Uterus (tissue), 3 donors: ENCODE measurements at regions not wholly inside any gene's neighbourhood (a gene's known extent, or its start where the extent isn't known, plus 50 kb on each side); places are given as distances from the start of the nearest gene placed in this dataset.

Experiments used
- DNase-seq, 2 donors: peaks; one replicate each; pipeline ENCODE4 v3.0.0-alpha.2; 2019 to 2020
- H3K27ac ChIP-seq, 2 donors: fragments of 200-600 bp; sonication (generic); 1 replicate in 1 of 2; 2 replicates in 1 of 2; pipeline ENCODE4 v1.5.1; 2016 to 2018
- H3K27me3 ChIP-seq, 2 donors: fragments of 200-600 bp; sonication (generic); one replicate each; pipeline ENCODE4 v1.5.1; 2018 to 2019; ENCODE audit warnings: control low read depth in 1 of 2
- H3K36me3 ChIP-seq, 2 donors: fragments of 200-600 bp; sonication (generic); one replicate each; pipeline ENCODE4 v1.5.1; 2019; ENCODE audit warnings: control low read depth in 1 of 2
- H3K4me1 ChIP-seq, 2 donors: fragments of 200-600 bp; sonication (generic); one replicate each; pipeline ENCODE4 v1.5.1; 2018 to 2019; ENCODE audit warnings: control low read depth in 1 of 2
- H3K4me3 ChIP-seq, 2 donors: fragments of 200-600 bp; sonication (generic); 1 replicate in 1 of 2; 2 replicates in 1 of 2; pipeline ENCODE4 v1.5.1; 2018 to 2019; ENCODE audit warnings: mild to moderate bottlenecking in 1 of 2
- H3K9me3 ChIP-seq, 2 donors: fragments of 200-600 bp; sonication (generic); one replicate each; pipeline ENCODE4 v1.5.1; 2019; ENCODE audit warnings: control low read depth in 1 of 2
- CTCF ChIP-seq, 4 experiments: fragments of 200-600 bp in 2 of 4; fragments of 450-650 bp in 2 of 4; sonication (generic) in 2 of 4; IDR thresholded peaks; one replicate each; pipeline ENCODE4 v1.5.1; 2016 to 2019; ENCODE audit warnings: antibody characterized with exemption in 4 of 4, mild to moderate bottlenecking in 2 of 4, moderate library complexity in 1 of 4
- POLR2A ChIP-seq, 2 donors: fragments of 450-650 bp; IDR thresholded peaks; one replicate each; pipeline ENCODE4 v1.6.1; 2016; ENCODE audit warnings: antibody characterized with exemption in 2 of 2, mild to moderate bottlenecking in 1 of 2, moderate library complexity in 1 of 2
- intact Hi-C: fragments of 100-400 bp; cut with DNase I; formaldehyde crosslinking; loops from one replicate; pipeline ENCODE4 v1.15.1; 2023; ENCODE audit warnings: low total_unique reads
- donor health status: DM: yes; HTN: yes; CAD: no.

- intact Hi-C loops: no loop called here
- TF ChIP-seq POLR2A (IDR thresholded peaks at IDR 0.05) (no peak), CTCF (IDR thresholded peaks at IDR 0.05) (no peak)
Measured at GRCh38 chr13:39129213-39129612, 91.0 kb downstream of the NHLRC3 start.

DNA sequence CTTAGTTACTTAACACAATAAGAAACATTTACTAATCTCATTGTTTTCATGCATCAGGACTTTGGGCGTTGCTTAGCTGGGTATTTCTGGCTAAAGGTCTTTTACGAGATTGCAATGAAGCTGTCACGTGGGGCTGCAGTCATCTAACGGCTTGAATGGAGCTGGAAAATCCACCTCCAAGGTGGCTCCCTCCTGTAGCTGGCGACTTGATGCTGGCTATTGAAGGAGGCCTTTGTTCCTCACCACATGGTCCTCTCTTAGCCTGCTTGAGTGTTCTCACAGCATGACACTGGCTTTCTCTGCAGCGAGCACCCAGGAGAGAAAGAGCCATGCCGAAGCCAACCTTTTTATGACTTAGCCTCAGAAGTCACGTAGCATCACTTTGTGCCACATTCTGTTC, 92.0 kb downstream of the NHLRC3 start:
- Histone ChIP-seq H3K9me3 (no peaks in the 10 kb centered on the region), H3K27ac (no peak overlapping the region), H3K27me3 (no peaks in the 10 kb centered on the region), H3K4me1 (no peaks in the 10 kb centered on the region), H3K4me3 (no peak overlapping the region), H3K36me3 (no peaks in the 10 kb centered on the region)
- no peak for TF ChIP-seq CTCF (IDR thresholded peaks at IDR 0.05)
- TF ChIP-seq POLR2A (IDR thresholded peaks at IDR 0.05): no peak
- DNase-seq: no peak
- intact Hi-C loops: no loop called here

More at GRCh38 chr13:39129213-39129612, 91.0 kb downstream of the NHLRC3 start:
- Histone ChIP-seq H3K4me1 (no peaks in the 10 kb centered on the region), H3K27ac (no peak overlapping the region), H3K36me3 (no peaks in the 10 kb centered on the region), H3K4me3 (no peak overlapping the region), H3K9me3 (no peaks in the 10 kb centered on the region), H3K27me3 (no peaks in the 10 kb centered on the region)
- DNase-seq: no peak

DNA sequence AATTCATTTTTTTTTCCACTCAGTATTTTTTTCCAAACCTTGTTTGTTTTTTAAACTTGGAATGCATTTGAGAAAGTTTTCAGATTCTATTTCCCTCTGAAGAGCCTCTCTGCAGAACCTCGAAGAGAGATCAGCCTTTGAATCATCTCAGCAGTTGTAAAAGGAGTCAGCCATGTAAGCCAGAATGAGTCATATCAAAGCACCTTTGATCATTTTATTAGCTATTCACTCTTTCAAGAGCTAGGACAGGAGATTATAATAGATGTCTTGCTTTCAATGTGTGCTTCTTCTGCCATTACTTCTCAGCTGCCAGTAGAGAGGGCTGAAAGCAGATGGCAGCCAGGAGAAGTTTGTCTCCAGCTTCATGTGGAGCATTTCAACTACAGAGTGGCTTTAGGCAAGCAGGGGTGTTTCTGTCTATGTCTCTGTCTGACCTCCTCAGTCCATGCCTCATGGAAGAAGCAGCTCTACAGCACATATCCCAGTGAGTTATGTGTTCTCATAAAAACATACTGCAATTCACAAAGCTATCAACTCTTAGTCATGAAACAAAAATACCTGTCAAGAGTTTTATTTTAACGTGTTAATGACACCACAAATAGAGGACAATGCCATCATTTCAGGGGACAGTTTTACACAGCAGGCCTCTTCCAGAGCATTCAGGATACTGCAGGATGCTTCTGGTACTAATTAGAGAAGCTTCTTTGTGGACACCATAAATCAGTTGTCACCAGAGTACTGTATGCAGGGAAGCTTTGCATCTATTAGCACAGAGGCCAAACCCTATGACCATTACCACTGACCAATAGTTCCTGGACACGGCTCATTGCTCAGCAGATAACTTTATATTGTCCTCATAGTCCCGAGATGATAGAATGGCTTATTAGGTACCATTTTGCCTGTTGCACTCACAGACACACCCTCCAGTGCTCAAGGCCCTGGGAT, 94.3 kb downstream of the NHLRC3 start:
- Histone ChIP-seq H3K36me3 (no peaks in the 10 kb centered on the region), H3K9me3 (no peaks in the 10 kb centered on the region), H3K27ac (no peak overlapping the region), H3K4me1 (no peaks in the 10 kb centered on the region), H3K4me3 (no peak overlapping the region), H3K27me3 (no peaks in the 10 kb centered on the region)
- intact Hi-C loops: no loop called here
- no peak for TF ChIP-seq POLR2A (IDR thresholded peaks at IDR 0.05)
- TF ChIP-seq CTCF (IDR thresholded peaks at IDR 0.05): no peak
- no peak for DNase-seq

GRCh38 chr13:39133781-39134180, 95.5 kb downstream of the NHLRC3 start:
- intact Hi-C loops: no loop called here
- no peaks in the 10 kb centered on the region for H3K9me3 ChIP-seq
- TF ChIP-seq CTCF (IDR thresholded peaks at IDR 0.05) (no peak), POLR2A (IDR thresholded peaks at IDR 0.05) (no peak)
- no peaks in the 10 kb centered on the region for H3K4me1 ChIP-seq
- no peak overlapping the region for H3K4me3 ChIP-seq
- no peaks in the 10 kb centered on the region for H3K36me3 ChIP-seq
- H3K27ac ChIP-seq: no peak overlapping the region
- H3K27me3 ChIP-seq: no peaks in the 10 kb centered on the region
- no peak for DNase-seq

GRCh38 chr13:39134574-39134973, 96.3 kb downstream of the NHLRC3 start:
- no peak overlapping the region for H3K27ac ChIP-seq
- no peaks in the 10 kb centered on the region for H3K36me3 ChIP-seq
- H3K27me3 ChIP-seq: no peaks in the 10 kb centered on the region
- intact Hi-C loops: no loop called here
- no peak overlapping the region for H3K4me3 ChIP-seq
- no peaks in the 10 kb centered on the region for H3K9me3 ChIP-seq
- no peak for DNase-seq
- H3K4me1 ChIP-seq: no peaks in the 10 kb centered on the region
- TF ChIP-seq CTCF (IDR thresholded peaks at IDR 0.05) (no peak), POLR2A (IDR thresholded peaks at IDR 0.05) (no peak)
